Tibial artery (tissue), 4 donors: ENCODE measurements at regions not wholly inside any gene's neighbourhood (a gene's known extent, or its start where the extent isn't known, plus 50 kb on each side); places are given as distances from the start of the nearest gene placed in this dataset.

ENCODE experiments used
- DNase-seq, 2 donors: peaks; one replicate each; pipeline ENCODE4 v3.0.0-alpha.2; 2019
- H3K27ac ChIP-seq, 2 donors: fragments of 200-600 bp; sonication (generic) in 1 of 2; 1 replicate in 1 of 2; 2 replicates in 1 of 2; pipeline ENCODE4 v1.5.1; 2018 to 2019; ENCODE audit warnings: mild to moderate bottlenecking in 1 of 2
- H3K27me3 ChIP-seq, 2 donors: fragments of 200-600 bp; sonication (generic) in 1 of 2; one replicate each; pipeline versions ENCODE4 v1.5.1 to v1.6.0; 2016 to 2019
- H3K36me3 ChIP-seq, 3 donors: fragments of 200-600 bp; sonication (generic) in 2 of 3; one replicate each; pipeline ENCODE4 v1.5.1; 2016 to 2019; ENCODE audit warnings: mild to moderate bottlenecking in 2 of 3
- H3K4me1 ChIP-seq, 4 donors: fragments of 200-600 bp; sonication (generic) in 2 of 4; 1 replicate in 3 of 4; 2 replicates in 1 of 4; pipeline ENCODE4 v1.5.1; 2016 to 2019
- H3K4me3 ChIP-seq, 2 donors: fragments of 200-600 bp; sonication (generic) in 1 of 2; 1 replicate in 1 of 2; 2 replicates in 1 of 2; pipeline ENCODE4 v1.5.1; 2018 to 2019; ENCODE audit warnings: mild to moderate bottlenecking in 2 of 2
- H3K9me3 ChIP-seq, 3 donors: fragments of 200-600 bp; sonication (generic) in 1 of 3; one replicate each; pipeline ENCODE4 v1.5.1; 2016 to 2019
- CTCF ChIP-seq, 2 experiments: fragments of 200-600 bp in 1 of 2; fragments of 450-650 bp in 1 of 2; IDR thresholded peaks; one replicate each; pipeline ENCODE4 v1.5.1; 2017 to 2019; ENCODE audit warnings: antibody characterized with exemption in 2 of 2, mild to moderate bottlenecking in 1 of 2, moderate library complexity in 1 of 2
- intact Hi-C: fragments of 100-400 bp; cut with DNase I; formaldehyde crosslinking; loops from one replicate; pipeline ENCODE4 v1.15.0; 2023; ENCODE audit warnings: low total_unique reads

GRCh38 chr14:32012571-32012970 is 64.5 kb upstream of the ARHGAP5 start:
- intact Hi-C loops = no loop called here
- Histone ChIP-seq H3K4me3 (no peak overlapping the region), H3K4me1 (peaks cover 0 to 9% (median 4%) of the 10 kb centered on the region in 4 donors), H3K27ac (no peak overlapping the region), H3K36me3 (no peaks in the 10 kb centered on the region), H3K9me3 (no peaks in the 10 kb centered on the region), H3K27me3 (no peaks in the 10 kb centered on the region)
- TF ChIP-seq CTCF (IDR thresholded peaks at IDR 0.05) = no peak
- no peak for DNase-seq

- H3K27ac ChIP-seq = no peak overlapping the region
- intact Hi-C loops = no loop called here
Measured at GRCh38 chr14:32013083-32013482, 64.0 kb upstream of the ARHGAP5 start.

GRCh38 chr14:32014057-32014456 is 63.0 kb upstream of the ARHGAP5 start:
- Histone ChIP-seq H3K27ac (no peak overlapping the region), H3K9me3 (no peaks in the 10 kb centered on the region), H3K27me3 (no peaks in the 10 kb centered on the region), H3K36me3 (no peaks in the 10 kb centered on the region), H3K4me3 (no peak overlapping the region), H3K4me1 (peaks cover 0 to 4% (median 3%) of the 10 kb centered on the region in 4 donors)
- DNase-seq = no peak
- intact Hi-C loops = no loop called here
- TF ChIP-seq CTCF (IDR thresholded peaks at IDR 0.05) = no peak

More at GRCh38 chr14:32013083-32013482, 64.0 kb upstream of the ARHGAP5 start:
- Histone ChIP-seq H3K4me3 (no peak overlapping the region), H3K36me3 (no peaks in the 10 kb centered on the region), H3K27me3 (no peaks in the 10 kb centered on the region), H3K4me1 (peaks cover 0 to 4% (median 2%) of the 10 kb centered on the region in 4 donors), H3K9me3 (no peaks in the 10 kb centered on the region)
- TF ChIP-seq CTCF (IDR thresholded peaks at IDR 0.05) = no peak
- DNase-seq = no peak

GRCh38 chr14:32014498-32014897 is 62.6 kb upstream of the ARHGAP5 start:
- H3K4me1 ChIP-seq = peaks cover 0 to 8% (median 7%) of the 10 kb centered on the region in 4 donors
- H3K36me3 ChIP-seq = no peaks in the 10 kb centered on the region
- H3K27me3 ChIP-seq = no peaks in the 10 kb centered on the region
- TF ChIP-seq CTCF (IDR thresholded peaks at IDR 0.05) = no peak
- intact Hi-C loops = no loop called here
- no peaks in the 10 kb centered on the region for H3K9me3 ChIP-seq
- H3K4me3 ChIP-seq = no peak overlapping the region
- DNase-seq = no peak
- no peak overlapping the region for H3K27ac ChIP-seq

GRCh38 chr14:32015166-32015565 is 61.9 kb upstream of the ARHGAP5 start:
- no peaks in the 10 kb centered on the region for H3K9me3 ChIP-seq
- intact Hi-C loops = no loop called here
- H3K4me1 ChIP-seq = peaks cover 0 to 12% (median 10%) of the 10 kb centered on the region in 4 donors
- H3K36me3 ChIP-seq = no peaks in the 10 kb centered on the region
- TF ChIP-seq CTCF (IDR thresholded peaks at IDR 0.05) = no peak
- no peak overlapping the region for H3K27ac ChIP-seq
- H3K27me3 ChIP-seq = no peaks in the 10 kb centered on the region
- no peak for DNase-seq
- no peak overlapping the region for H3K4me3 ChIP-seq

- Histone ChIP-seq H3K9me3 (no peaks in the 10 kb centered on the region), H3K27ac (no peak overlapping the region), H3K36me3 (no peaks in the 10 kb centered on the region), H3K4me1 (peaks cover 0 to 12% (median 10%) of the 10 kb centered on the region in 4 donors), H3K4me3 (no peak overlapping the region), H3K27me3 (no peaks in the 10 kb centered on the region)
- no peak for DNase-seq
- intact Hi-C loops = no loop called here
- TF ChIP-seq CTCF (IDR thresholded peaks at IDR 0.05) = no peak
Measured at GRCh38 chr14:32017587-32017986, 59.5 kb upstream of the ARHGAP5 start.
